Activated T-helper 1 cell treated with anti-CD3 and anti-CD28 coated beads, Interleukin-2, amount 50 U/mL, for 16 hours (primary cell): ENCODE measurements at regions not wholly inside any gene's neighbourhood (a gene's known extent, or its start where the extent isn't known, plus 50 kb on each side); places are given as distances from the start of the nearest gene placed in this dataset.

Experiments
- DNase-seq, 2 donors: peaks; one replicate each; pipeline ENCODE4 v3.0.0-alpha.2; 2020; ENCODE audit warnings: low read depth in 1 of 2, low spot score in 1 of 2

- DNase-seq: no peak
Observed at GRCh38 chrX:46447384-46447783, 97.8 kb downstream of the ZNF674 start.

GRCh38 chrX:46446727-46447378 lies 98.4 kb downstream of the ZNF674 start:
- DNase-seq: peak; percentile 54 to 72

GRCh38 chrX:46444011-46444410 lies 101.2 kb downstream of the ZNF674 start:
- no peak for DNase-seq

- DNase-seq: no peak
Observed at GRCh38 chrX:46436744-46437143, 108.5 kb downstream of the ZNF674 start.

GRCh38 chrX:46433892-46434291 lies 111.3 kb downstream of the ZNF674 start:
- DNase-seq: no peak

- DNase-seq: peak; percentile 29 to 35
Observed at GRCh38 chrX:46408553-46409407, 136.4 kb downstream of the ZNF674 start.

DNA sequence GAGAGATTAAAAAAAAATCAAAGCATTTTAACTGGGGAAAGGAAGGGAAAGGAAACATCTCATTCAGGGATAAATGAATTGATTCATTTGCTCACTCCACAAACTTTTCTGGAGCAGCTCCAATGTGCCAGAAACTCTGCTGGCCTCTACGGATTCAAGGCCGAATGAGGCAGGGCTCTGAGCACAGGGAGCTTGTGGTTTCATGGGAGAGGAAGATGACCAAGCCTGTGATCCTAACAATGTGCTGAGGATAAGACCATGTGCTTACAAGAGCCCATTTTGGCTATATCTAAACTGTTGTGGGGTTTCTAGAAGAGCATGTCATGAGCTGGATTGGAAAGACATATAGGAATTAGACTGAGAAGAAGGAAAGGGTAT lies 137.5 kb downstream of the ZNF674 start:
- no peak for DNase-seq

GRCh38 chrX:46407036-46407752 lies 138.0 kb downstream of the ZNF674 start:
- no peak for DNase-seq

- no peak for DNase-seq
Observed at GRCh38 chrX:46404774-46405173, 140.4 kb downstream of the ZNF674 start.

GRCh38 chrX:46400530-46401443 lies 144.4 kb downstream of the ZNF674 start:
- no peak for DNase-seq

DNA sequence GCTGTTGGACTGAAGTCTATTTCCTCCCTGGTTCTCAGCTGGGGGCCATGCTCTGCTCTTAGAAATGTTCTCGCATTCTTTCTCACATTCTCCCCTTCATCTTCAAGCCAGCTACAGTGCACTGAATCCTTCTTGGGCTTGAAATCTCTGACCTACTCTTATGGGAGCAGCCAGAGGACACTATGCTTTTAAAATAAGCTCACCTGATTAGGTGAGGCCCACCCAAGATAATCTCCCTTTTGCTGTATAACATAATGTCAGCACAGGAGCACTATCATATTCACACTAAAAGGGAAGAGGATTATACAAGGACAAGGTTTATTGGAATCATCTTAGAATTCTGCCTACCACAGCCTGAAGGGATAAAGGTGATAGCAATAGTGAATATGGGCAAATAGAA lies 146.3 kb downstream of the ZNF674 start:
- no peak for DNase-seq

GRCh38 chrX:46398126-46398525 lies 147.1 kb downstream of the ZNF674 start:
- no peak for DNase-seq

GRCh38 chrX:46386511-46386910 lies 158.7 kb downstream of the ZNF674 start:
- DNase-seq: no peak

DNA sequence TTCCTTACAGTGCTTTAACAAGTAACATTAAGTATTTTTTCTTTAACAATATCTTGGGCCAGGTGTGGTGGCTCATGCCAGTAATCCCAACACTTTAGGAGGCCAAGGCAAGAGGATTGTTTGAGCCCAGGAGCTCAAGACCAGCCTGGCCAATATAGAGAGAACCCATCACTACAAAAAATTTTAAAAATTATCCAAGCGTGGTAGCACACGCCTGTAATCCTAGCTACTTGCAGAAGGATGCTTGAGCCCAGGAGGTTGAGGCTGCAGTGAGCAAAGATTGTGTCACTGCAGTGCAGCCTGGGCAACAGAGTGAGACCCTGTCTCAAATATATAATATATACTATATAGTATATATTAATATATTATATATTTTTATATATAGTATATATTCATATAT lies 162.2 kb downstream of the ZNF674 start:
- DNase-seq: no peak

DNA sequence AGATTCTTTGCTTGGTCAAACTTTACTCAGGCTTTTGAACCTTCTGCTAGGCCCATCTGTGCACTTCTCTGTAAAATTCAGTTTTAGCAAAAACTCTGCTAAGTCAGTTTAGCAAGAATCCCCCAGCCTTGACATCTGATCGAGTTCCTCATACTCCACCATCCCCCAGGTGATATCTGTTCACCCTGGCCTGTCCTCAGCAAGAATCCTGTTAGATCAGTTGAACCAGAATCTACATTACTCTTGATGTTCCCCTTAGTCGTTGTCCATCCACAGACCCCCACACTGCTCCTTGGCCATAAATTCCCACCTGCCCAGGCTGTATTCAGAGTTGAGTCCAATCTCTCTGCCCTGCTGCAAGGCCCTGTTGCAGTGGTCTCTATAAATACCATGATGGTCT lies 162.6 kb downstream of the ZNF674 start:
- DNase-seq: no peak

GRCh38 chrX:46381630-46382029 lies 163.6 kb downstream of the ZNF674 start:
- DNase-seq: no peak

- DNase-seq: no peak
Observed at GRCh38 chrX:46380148-46380752, 165.0 kb downstream of the ZNF674 start.

GRCh38 chrX:46376246-46376885 lies 168.9 kb downstream of the ZNF674 start:
- no peak for DNase-seq

DNA sequence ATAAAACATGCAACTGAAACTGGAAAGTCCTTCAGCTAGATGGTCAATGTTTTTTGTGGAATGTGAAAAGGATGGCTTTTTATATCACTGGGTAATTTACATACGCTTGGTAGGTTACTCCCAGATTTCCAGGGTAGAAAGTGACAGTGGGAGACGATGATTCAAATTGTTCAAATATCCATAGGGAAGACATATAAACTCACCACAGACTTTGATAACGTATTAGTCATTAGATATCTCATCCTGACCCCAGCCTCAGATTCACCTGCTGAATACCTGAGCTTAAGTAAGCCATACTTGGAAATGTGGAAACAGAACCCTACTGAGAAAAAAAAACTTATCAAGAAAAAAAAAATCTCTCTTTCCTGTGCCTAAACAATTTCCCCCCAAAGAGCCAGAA lies 169.4 kb downstream of the ZNF674 start:
- DNase-seq: no peak

DNA sequence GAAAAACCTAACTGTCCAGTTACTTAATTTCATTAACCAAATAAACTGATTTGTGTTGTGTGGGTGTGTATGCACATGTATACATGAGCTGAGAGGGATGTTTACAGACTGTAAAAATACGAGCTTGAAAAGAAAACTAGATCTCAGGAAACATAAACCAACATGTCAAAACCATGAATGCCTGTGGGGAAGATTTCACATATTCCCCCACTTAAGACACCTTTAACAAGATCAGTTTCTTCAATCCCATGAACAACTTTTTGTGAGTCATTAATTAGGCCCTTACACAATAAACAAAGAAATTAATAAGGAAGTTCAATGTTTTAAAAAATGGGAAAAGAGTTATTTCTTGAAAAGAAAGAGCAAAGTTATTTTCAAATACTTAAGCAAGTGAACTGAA lies 170.8 kb downstream of the ZNF674 start:
- no peak for DNase-seq
